OCI-LY7 (cell line): ENCODE measurements at regions not wholly inside any gene's neighbourhood (a gene's known extent, or its start where the extent isn't known, plus 50 kb on each side); places are given as distances from the start of the nearest gene placed in this dataset.

ENCODE experiments used
- EZH2phosphoT487 ChIP-seq: fragments of 200-600 bp; sonication (generic); IDR thresholded peaks from 2 replicates; pipeline ENCODE4 v1.6.1; 2018; ENCODE audit warnings: low read depth, borderline replicate concordance, mild to moderate bottlenecking, mixed run types, antibody characterized with exemption, low read length, moderate library complexity, mixed read lengths
- TF ChIP-seq, protein P1 (sequence below): fragments of 200-600 bp; sonication (generic); conservative IDR thresholded peaks from 2 replicates; pipeline ENCODE4 v1.5.1; 2014; ENCODE audit warnings: mild to moderate bottlenecking, antibody characterized with exemption, low read length, moderate library complexity, mixed read lengths

DNA sequence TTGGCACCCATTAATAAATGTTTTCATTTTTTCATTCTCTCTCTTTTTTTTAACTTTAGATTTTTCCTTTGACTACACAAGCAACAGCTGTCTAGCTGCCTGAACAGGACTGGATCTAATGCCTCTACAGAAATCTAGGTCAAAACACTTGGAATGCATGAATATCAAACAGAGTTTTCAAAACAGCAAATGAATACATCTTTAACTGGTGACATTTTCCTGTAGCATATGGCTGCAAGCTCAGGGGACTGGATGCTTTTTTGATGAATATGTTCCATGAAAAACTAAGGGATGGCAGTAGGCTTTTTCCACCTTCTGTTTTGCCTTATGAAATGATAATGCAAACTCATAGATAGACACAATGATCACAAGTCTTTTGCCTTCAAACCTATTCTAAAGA, 661.7 kb downstream of the MCTP2 start:
- TF ChIP-seq, protein P1, sequence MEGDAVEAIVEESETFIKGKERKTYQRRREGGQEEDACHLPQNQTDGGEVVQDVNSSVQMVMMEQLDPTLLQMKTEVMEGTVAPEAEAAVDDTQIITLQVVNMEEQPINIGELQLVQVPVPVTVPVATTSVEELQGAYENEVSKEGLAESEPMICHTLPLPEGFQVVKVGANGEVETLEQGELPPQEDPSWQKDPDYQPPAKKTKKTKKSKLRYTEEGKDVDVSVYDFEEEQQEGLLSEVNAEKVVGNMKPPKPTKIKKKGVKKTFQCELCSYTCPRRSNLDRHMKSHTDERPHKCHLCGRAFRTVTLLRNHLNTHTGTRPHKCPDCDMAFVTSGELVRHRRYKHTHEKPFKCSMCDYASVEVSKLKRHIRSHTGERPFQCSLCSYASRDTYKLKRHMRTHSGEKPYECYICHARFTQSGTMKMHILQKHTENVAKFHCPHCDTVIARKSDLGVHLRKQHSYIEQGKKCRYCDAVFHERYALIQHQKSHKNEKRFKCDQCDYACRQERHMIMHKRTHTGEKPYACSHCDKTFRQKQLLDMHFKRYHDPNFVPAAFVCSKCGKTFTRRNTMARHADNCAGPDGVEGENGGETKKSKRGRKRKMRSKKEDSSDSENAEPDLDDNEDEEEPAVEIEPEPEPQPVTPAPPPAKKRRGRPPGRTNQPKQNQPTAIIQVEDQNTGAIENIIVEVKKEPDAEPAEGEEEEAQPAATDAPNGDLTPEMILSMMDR, result no peak
- TF ChIP-seq EZH2phosphoT487, result no peak
